ENCODE measurements at regions not wholly inside any gene's neighbourhood (a gene's known extent, or its start where the extent isn't known, plus 50 kb on each side); places are given as distances from the start of the nearest gene placed in this dataset.

DNA sequence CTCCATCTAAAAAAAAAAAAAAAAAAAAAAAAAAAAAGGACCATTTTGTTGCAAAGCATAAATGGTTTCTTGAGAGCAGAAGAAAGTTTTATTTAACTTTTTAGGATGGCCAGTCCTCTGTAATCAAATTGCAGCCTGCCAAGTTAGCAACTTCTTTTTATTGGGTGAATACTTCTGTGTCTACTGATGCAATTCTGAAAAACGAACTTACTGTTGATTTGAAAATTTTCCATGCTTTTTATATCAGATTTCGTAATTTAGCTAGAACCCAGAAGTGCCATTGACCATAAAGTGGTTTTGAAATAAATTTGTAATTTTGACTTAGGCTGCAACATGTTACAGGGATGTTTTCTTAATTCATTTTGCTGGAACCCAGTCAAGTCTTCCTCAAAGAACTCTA, 269.1 kb upstream of the ACTBL2 start:
- TF ChIP-seq, protein P1, sequence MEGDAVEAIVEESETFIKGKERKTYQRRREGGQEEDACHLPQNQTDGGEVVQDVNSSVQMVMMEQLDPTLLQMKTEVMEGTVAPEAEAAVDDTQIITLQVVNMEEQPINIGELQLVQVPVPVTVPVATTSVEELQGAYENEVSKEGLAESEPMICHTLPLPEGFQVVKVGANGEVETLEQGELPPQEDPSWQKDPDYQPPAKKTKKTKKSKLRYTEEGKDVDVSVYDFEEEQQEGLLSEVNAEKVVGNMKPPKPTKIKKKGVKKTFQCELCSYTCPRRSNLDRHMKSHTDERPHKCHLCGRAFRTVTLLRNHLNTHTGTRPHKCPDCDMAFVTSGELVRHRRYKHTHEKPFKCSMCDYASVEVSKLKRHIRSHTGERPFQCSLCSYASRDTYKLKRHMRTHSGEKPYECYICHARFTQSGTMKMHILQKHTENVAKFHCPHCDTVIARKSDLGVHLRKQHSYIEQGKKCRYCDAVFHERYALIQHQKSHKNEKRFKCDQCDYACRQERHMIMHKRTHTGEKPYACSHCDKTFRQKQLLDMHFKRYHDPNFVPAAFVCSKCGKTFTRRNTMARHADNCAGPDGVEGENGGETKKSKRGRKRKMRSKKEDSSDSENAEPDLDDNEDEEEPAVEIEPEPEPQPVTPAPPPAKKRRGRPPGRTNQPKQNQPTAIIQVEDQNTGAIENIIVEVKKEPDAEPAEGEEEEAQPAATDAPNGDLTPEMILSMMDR (conservative IDR thresholded peaks at IDR 0.05; ENCODE audit: low read depth, low read length): no peak
- DNase-seq (ENCODE audit: low read depth): no peak

GRCh38 chr5:57750891-57751290, 268.3 kb upstream of the ACTBL2 start:
- no peak overlapping the region for H3K4me3 ChIP-seq (ENCODE audit: low read length)
- TF ChIP-seq, protein P1 (conservative IDR thresholded peaks at IDR 0.05; ENCODE audit: low read depth, low read length): no peak
- no peak for DNase-seq (ENCODE audit: low read depth)

More for the DNA sequence above, 269.1 kb upstream of the ACTBL2 start:
- H3K4me3 ChIP-seq (ENCODE audit: low read length): no peak overlapping the region

- no peak for DNase-seq (ENCODE audit: low read depth)
- no peak overlapping the region for H3K4me3 ChIP-seq (ENCODE audit: low read length)
- TF ChIP-seq, protein P1 (conservative IDR thresholded peaks at IDR 0.05; ENCODE audit: low read depth, low read length): no peak
These were observed 267.7 kb upstream of the ACTBL2 start for GRCh38 chr5:57750282-57750681.

DNA sequence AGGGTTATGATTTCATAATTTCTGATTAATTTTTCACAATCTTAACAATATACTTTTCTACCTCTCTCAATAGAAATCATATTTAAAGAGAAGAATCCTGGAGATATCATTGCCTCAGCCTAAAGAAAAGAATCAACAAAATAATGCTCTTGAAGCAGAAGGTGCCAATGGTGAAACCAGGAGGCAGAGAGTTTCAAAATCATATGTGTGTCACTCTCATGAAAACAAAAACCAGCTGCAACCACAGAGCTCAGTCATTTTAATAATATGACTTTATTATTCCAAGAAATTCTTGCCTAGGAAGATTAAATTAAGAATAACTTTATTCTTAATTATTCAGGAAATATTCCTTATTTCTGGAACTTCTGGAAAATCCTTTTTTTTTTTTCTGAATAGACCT, 266.8 kb upstream of the ACTBL2 start:
- no peak overlapping the region for H3K4me3 ChIP-seq (ENCODE audit: low read length)
- no peak for DNase-seq (ENCODE audit: low read depth)
- TF ChIP-seq, protein P1 (conservative IDR thresholded peaks at IDR 0.05; ENCODE audit: low read depth, low read length): no peak

GRCh38 chr5:57745700-57746651, 263.4 kb upstream of the ACTBL2 start:
- no peak overlapping the region for H3K4me3 ChIP-seq (ENCODE audit: low read length)
- TF ChIP-seq, protein P1 (conservative IDR thresholded peaks at IDR 0.05; ENCODE audit: low read depth, low read length): no peak
- DNase-seq (ENCODE audit: low read depth): no peak

GRCh38 chr5:57745029-57745428, 262.4 kb upstream of the ACTBL2 start:
- DNase-seq (ENCODE audit: low read depth): no peak
- TF ChIP-seq, protein P1 (conservative IDR thresholded peaks at IDR 0.05; ENCODE audit: low read depth, low read length): no peak
- H3K4me3 ChIP-seq (ENCODE audit: low read length): no peak overlapping the region

- no peak overlapping the region for H3K4me3 ChIP-seq (ENCODE audit: low read length)
- no peak for DNase-seq (ENCODE audit: low read depth)
- TF ChIP-seq, protein P1 (conservative IDR thresholded peaks at IDR 0.05; ENCODE audit: low read depth, low read length): no peak
These were observed 258.7 kb upstream of the ACTBL2 start for GRCh38 chr5:57741336-57741735.

Measured in retinal pigment epithelial cell (primary cell).